ENCODE measurements at regions not wholly inside any gene's neighbourhood (a gene's known extent, or its start where the extent isn't known, plus 50 kb on each side); places are given as distances from the start of the nearest gene placed in this dataset.
A peak's percentile ranks its signal among the peaks of the same experiment; 100 is the strongest.

GRCh38 chr5:3123763-3124157 is 372.3 kb upstream of the IRX2 start:
- no peak for DNase-seq (ENCODE audit: extremely low spot score, unreplicated experiment)
- no peak for TF ChIP-seq CTCF (conservative IDR thresholded peaks at IDR 0.05)
- Mint-ChIP-seq H3K36me3 (no peaks in the 10 kb centered on the region), H3K9me3 (peaks cover 12% of the 10 kb centered on the region), H3K4me3 (no peak overlapping the region), H3K27ac (no peak overlapping the region), H3K4me1 (ENCODE audit: unreplicated experiment) (peaks cover 30% of the 10 kb centered on the region), H3K27me3 (peaks cover 23% of the 10 kb centered on the region)

GRCh38 chr5:3122985-3123762 is 371.7 kb upstream of the IRX2 start:
- Mint-ChIP-seq H3K36me3 (no peaks in the 10 kb centered on the region), H3K4me1 (ENCODE audit: unreplicated experiment) (peaks cover 36% of the 10 kb centered on the region), H3K27ac (no peak overlapping the region), H3K4me3 (peak overlapping the region; percentile 1), H3K9me3 (peaks cover 7% of the 10 kb centered on the region), H3K27me3 (peaks cover 24% of the 10 kb centered on the region)
- DNase-seq (ENCODE audit: extremely low spot score, unreplicated experiment) = no peak
- TF ChIP-seq CTCF (conservative IDR thresholded peaks at IDR 0.05) = no peak

DNA sequence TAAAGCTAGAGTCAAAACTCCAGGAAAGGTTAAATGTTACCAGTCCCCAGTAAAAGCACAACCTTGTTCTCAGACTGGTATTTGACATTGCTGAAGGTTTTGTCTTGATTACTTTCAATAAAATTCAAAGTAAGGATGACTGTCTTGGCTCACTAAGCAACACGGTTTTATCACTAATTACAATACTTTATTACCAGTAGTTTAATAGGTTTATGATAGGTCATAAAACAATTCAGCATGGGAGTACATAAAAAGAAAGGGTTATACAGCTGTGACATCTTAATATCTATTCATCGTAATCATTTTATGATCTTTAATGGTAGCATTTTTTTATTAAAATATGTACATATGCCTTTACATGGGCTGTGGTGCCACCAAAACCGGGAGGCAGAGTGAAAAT is 370.7 kb upstream of the IRX2 start:
- Mint-ChIP-seq H3K27ac (no peak overlapping the region), H3K36me3 (no peaks in the 10 kb centered on the region), H3K9me3 (peaks cover 3% of the 10 kb centered on the region), H3K27me3 (peaks cover 33% of the 10 kb centered on the region), H3K4me3 (no peak overlapping the region), H3K4me1 (ENCODE audit: unreplicated experiment) (peaks cover 43% of the 10 kb centered on the region)
- no peak for DNase-seq (ENCODE audit: extremely low spot score, unreplicated experiment)
- no peak for TF ChIP-seq CTCF (conservative IDR thresholded peaks at IDR 0.05)

GRCh38 chr5:3121813-3122212 is 370.3 kb upstream of the IRX2 start:
- TF ChIP-seq CTCF (conservative IDR thresholded peaks at IDR 0.05) = no peak
- Mint-ChIP-seq H3K27me3 (peaks cover 37% of the 10 kb centered on the region), H3K4me1 (ENCODE audit: unreplicated experiment) (peaks cover 47% of the 10 kb centered on the region), H3K36me3 (no peaks in the 10 kb centered on the region), H3K4me3 (no peak overlapping the region), H3K9me3 (peaks cover 3% of the 10 kb centered on the region), H3K27ac (no peak overlapping the region)
- no peak for DNase-seq (ENCODE audit: extremely low spot score, unreplicated experiment)

DNA sequence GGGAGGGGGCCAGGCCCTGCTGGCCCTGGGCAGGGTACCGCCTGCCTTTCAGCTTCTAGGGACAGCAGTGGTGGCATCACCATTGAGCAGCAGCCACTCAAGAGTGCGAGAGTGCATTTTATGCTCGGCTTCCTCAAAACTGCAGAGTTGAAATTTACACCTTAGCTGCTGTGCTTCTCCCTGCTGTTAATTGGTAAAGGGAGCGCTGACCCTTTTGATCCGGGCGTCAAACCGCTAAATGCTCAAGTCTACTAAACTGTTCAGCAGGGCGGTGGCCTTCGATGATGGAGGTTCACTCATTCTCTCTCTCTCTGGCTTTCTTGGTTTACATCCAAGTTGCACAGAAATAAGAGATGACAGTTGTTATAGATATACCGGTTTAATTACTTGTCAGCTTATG is 368.6 kb upstream of the IRX2 start:
- Mint-ChIP-seq H3K27me3 (peaks cover 50% of the 10 kb centered on the region), H3K27ac (no peak overlapping the region), H3K4me1 (ENCODE audit: unreplicated experiment) (peaks cover 50% of the 10 kb centered on the region)

More for the DNA sequence above, 368.6 kb upstream of the IRX2 start:
- Mint-ChIP-seq H3K36me3 (no peaks in the 10 kb centered on the region), H3K4me3 (no peak overlapping the region), H3K9me3 (peaks cover 2% of the 10 kb centered on the region)
- TF ChIP-seq CTCF (conservative IDR thresholded peaks at IDR 0.05) = no peak
- DNase-seq (ENCODE audit: extremely low spot score, unreplicated experiment) = no peak

Data from type B pancreatic cell (in vitro differentiated cells).